Gastrocnemius medialis (tissue), 4 donors: ENCODE measurements at regions not wholly inside any gene's neighbourhood (a gene's known extent, or its start where the extent isn't known, plus 50 kb on each side); places are given as distances from the start of the nearest gene placed in this dataset.

Experiments
- CTCF ChIP-seq, 5 experiments: fragments of 450-650 bp in 3 of 5; fragments of 200-600 bp in 2 of 5; sonication (generic) in 2 of 5; IDR thresholded peaks in 4 of 5; conservative IDR thresholded peaks in 1 of 5; 1 replicate in 4 of 5; 2 replicates in 1 of 5; pipeline ENCODE4 v1.5.1; 2016 to 2019; ENCODE audit warnings: antibody characterized with exemption in 5 of 5, mild to moderate bottlenecking in 3 of 5, moderate library complexity in 3 of 5
- POLR2A ChIP-seq, 2 donors: fragments of 450-650 bp; IDR thresholded peaks; one replicate each; pipeline ENCODE4 v1.6.1; 2017; ENCODE audit warnings: antibody characterized with exemption in 2 of 2, mild to moderate bottlenecking in 2 of 2, moderate library complexity in 2 of 2

GRCh38 chr4:56106180-56107147 is 157.7 kb downstream of the CEP135 start:
- no peak for TF ChIP-seq CTCF (IDR thresholded peaks at IDR 0.05 in 4 of 5, conservative IDR thresholded peaks at IDR 0.05 in 1 of 5)
- no peak for TF ChIP-seq POLR2A (IDR thresholded peaks at IDR 0.05)
